ENCODE measurements at regions not wholly inside any gene's neighbourhood (a gene's known extent, or its start where the extent isn't known, plus 50 kb on each side); places are given as distances from the start of the nearest gene placed in this dataset.

DNA sequence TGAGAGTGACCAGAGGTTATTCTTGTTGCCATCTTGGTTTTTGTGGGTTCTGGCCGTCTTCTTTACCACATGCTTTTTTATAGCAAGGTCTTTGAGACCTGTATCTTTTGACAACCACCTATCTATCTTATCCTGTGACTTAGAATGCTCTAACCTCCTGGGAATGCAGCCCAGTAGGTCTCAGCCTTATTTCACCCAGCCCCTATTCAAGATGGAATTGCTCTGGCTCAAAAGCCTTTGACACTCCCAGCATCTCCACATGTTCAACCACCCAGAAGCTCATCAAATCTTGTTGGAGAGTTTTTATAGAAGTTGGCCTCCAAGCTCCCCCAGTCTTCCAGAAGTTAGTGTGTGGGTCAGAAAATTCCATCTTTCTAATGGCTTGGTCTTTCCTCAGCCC, 464.3 kb upstream of the NRP1 start:
- no peak for TF ChIP-seq YY1 (IDR thresholded peaks at IDR 0.05; ENCODE audit: insufficient read depth, insufficient read length)
- TF ChIP-seq SUZ12 (IDR thresholded peaks at IDR 0.05; ENCODE audit: extremely low read depth, insufficient read depth, insufficient read length), result no peak
- TF ChIP-seq ZNF274 (IDR thresholded peaks at IDR 0.05; ENCODE audit: low read depth, low read length), result no peak

Data from NT2/D1 (cell line).